ENCODE measurements at regions not wholly inside any gene's neighbourhood (a gene's known extent, or its start where the extent isn't known, plus 50 kb on each side); places are given as distances from the start of the nearest gene placed in this dataset.

GRCh38 chr2:42954227-42954962 lies 162.0 kb upstream of the HAAO start:
- Histone ChIP-seq H3K4me3 (no peak overlapping the region), H3K27ac (peak overlapping the region in 1 of 2 donors; percentile 67)
- no peak for DNase-seq (ENCODE audit: low spot score)
- TF ChIP-seq, protein P1, sequence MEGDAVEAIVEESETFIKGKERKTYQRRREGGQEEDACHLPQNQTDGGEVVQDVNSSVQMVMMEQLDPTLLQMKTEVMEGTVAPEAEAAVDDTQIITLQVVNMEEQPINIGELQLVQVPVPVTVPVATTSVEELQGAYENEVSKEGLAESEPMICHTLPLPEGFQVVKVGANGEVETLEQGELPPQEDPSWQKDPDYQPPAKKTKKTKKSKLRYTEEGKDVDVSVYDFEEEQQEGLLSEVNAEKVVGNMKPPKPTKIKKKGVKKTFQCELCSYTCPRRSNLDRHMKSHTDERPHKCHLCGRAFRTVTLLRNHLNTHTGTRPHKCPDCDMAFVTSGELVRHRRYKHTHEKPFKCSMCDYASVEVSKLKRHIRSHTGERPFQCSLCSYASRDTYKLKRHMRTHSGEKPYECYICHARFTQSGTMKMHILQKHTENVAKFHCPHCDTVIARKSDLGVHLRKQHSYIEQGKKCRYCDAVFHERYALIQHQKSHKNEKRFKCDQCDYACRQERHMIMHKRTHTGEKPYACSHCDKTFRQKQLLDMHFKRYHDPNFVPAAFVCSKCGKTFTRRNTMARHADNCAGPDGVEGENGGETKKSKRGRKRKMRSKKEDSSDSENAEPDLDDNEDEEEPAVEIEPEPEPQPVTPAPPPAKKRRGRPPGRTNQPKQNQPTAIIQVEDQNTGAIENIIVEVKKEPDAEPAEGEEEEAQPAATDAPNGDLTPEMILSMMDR (IDR thresholded peaks at IDR 0.05): no peak

- no peak overlapping the region for H3K27ac ChIP-seq
These were observed 160.8 kb upstream of the HAAO start for GRCh38 chr2:42953216-42953615.

GRCh38 chr2:42951263-42951938 lies 159.0 kb upstream of the HAAO start:
- TF ChIP-seq, protein P1 (IDR thresholded peaks at IDR 0.05): no peak
- Histone ChIP-seq H3K27ac (peak overlapping the region in 1 of 2 donors; percentile 65), H3K4me3 (no peak overlapping the region)
- peak; percentile 72 for DNase-seq (ENCODE audit: low spot score)

More at GRCh38 chr2:42953216-42953615, 160.8 kb upstream of the HAAO start:
- no peak for DNase-seq (ENCODE audit: low spot score)
- TF ChIP-seq, protein P1 (IDR thresholded peaks at IDR 0.05): no peak
- H3K4me3 ChIP-seq: no peak overlapping the region

GRCh38 chr2:42949125-42949524 lies 156.7 kb upstream of the HAAO start:
- TF ChIP-seq, protein P1 (IDR thresholded peaks at IDR 0.05): no peak
- no peak for DNase-seq (ENCODE audit: low spot score)
- H3K4me3 ChIP-seq: no peak overlapping the region
- no peak overlapping the region for H3K27ac ChIP-seq

DNA sequence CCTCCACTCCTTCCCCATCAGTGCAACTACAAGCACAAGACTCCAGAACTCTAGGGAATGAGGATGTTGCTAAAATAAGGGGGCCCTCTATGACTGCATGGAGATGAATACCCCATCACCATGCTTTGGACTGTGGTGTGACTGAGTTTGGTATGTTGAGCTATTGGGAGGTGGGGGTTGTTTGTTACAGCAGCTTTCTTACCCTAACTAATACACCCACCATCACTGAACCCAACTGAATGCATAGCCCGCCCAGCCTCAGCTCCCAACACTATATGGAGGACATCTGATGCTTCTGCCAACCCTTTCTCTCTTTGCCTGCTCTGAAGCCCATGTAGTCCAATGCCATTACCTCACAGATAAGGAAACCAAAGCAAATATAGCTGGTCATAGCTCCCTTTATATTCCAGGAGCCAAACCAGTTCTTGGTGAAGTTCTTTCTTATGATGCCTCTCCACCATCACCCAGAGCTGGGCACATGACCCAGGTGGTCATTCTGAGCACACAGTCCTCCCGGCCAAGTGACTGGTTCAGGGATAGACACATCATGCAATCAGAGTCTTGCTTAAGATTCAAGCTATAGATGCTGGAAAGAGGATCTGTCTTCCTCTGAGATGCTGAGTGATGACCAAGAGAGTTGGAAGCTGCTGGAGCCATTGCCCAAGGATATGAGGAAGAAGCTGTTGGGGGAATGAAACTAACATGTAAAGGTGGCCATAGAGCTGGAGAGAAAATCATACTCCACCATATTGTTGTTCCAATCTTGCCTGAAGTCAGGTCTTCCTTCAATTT lies 155.6 kb upstream of the HAAO start:
- TF ChIP-seq, protein P1 (IDR thresholded peaks at IDR 0.05): no peak
- no peak overlapping the region for H3K4me3 ChIP-seq
- peak overlapping the region in 1 of 2 donors; percentile 29 for H3K27ac ChIP-seq
- DNase-seq (ENCODE audit: low spot score): no peak

DNA sequence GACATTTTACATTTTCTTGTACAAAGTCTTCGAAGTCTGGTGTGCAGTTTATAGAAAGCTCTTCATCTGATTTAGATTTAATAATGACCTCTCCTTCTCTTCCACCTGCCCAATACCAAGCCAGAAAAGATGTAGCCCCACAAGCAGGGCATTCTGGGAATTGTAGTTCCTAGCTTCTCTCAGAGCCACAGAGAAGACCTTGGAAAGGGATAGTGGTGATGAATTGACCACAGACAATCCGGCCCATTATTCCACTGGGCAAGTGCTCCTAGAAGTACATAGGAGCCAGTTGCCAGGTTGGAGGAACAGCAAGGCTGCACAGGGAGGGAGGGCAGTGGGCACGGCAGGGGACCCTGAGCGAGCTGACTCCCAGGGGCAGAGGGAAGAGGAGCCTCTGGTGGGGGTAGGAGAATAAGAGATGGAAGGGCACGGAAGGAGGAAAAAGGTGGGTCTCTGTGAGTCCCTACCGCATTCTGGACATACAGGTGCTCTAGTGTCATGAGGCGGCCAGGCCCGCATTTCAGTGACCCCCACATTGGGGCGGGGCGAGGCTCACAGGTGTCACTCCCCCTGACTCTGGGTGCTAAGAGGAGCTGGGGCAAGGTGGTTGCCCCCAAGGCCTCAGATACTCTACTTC lies 152.5 kb upstream of the HAAO start:
- no peak overlapping the region for H3K27ac ChIP-seq
- TF ChIP-seq, protein P1 (IDR thresholded peaks at IDR 0.05): no peak
- no peak overlapping the region for H3K4me3 ChIP-seq
- no peak for DNase-seq (ENCODE audit: low spot score)

Data from coronary artery (tissue), 2 donors.